ENCODE measurements at regions not wholly inside any gene's neighbourhood (a gene's known extent, or its start where the extent isn't known, plus 50 kb on each side); places are given as distances from the start of the nearest gene placed in this dataset.

- no peak for TF ChIP-seq CTCF (IDR thresholded peaks at IDR 0.05)
- no peak for TF ChIP-seq EZH2 (IDR thresholded peaks at IDR 0.05)
- TF ChIP-seq EZH2phosphoT487 (IDR thresholded peaks at IDR 0.05), result no peak
- no peak overlapping the region for H3K27ac Mint-ChIP-seq
- no peaks in the 10 kb centered on the region for H4K20me1 ChIP-seq (ENCODE audit: low read depth)
- no peaks in the 10 kb centered on the region for H3K27me3 ChIP-seq
- no peak overlapping the region for H3K4me3 ChIP-seq
- no peaks in the 10 kb centered on the region for H3F3A ChIP-seq (ENCODE audit: low read depth)
- no peaks in the 10 kb centered on the region for H3K9me3 ChIP-seq (ENCODE audit: low read depth)
- no peaks in the 10 kb centered on the region for H3K36me3 ChIP-seq
- no peak overlapping the region for H3K27ac ChIP-seq
- no peaks in the 10 kb centered on the region for H3K36me3 Mint-ChIP-seq
- peaks cover 3% of the 10 kb centered on the region for H3K27me3 Mint-ChIP-seq (ENCODE audit: insufficient read depth, low read depth)
- H3K4me3 Mint-ChIP-seq, result no peak overlapping the region
- H2AFZ ChIP-seq (replicated peaks), result peak overlapping the region; percentile 3
- no peak overlapping the region for H3K4me2 ChIP-seq
- H3K4me1 Mint-ChIP-seq, result no peaks in the 10 kb centered on the region
- no peak for DNase-seq (ENCODE audit: low spot score)
- no peaks in the 10 kb centered on the region for H3K79me2 ChIP-seq (ENCODE audit: low read depth)
- H3K4me1 ChIP-seq, result peaks cover 9% of the 10 kb centered on the region
- H3K9me3 Mint-ChIP-seq, result no peaks in the 10 kb centered on the region
- H3K9ac ChIP-seq, result no peak overlapping the region
Observed at GRCh38 chr7:106187613-106188350, 75.7 kb upstream of the SYPL1 start.

- H2AFZ ChIP-seq (replicated peaks), result no peak overlapping the region
- DNase-seq (ENCODE audit: low spot score), result no peak
- H3F3A ChIP-seq (ENCODE audit: low read depth), result no peaks in the 10 kb centered on the region
- Mint-ChIP-seq H3K9me3 (no peaks in the 10 kb centered on the region), H3K27ac (no peak overlapping the region), H3K4me1 (no peaks in the 10 kb centered on the region), H3K36me3 (no peaks in the 10 kb centered on the region), H3K4me3 (no peak overlapping the region), H3K27me3 (ENCODE audit: insufficient read depth, low read depth) (no peaks in the 10 kb centered on the region)
- H3K79me2 ChIP-seq (ENCODE audit: low read depth), result no peaks in the 10 kb centered on the region
- H3K4me1 ChIP-seq, result no peaks in the 10 kb centered on the region
- H3K4me3 ChIP-seq, result no peak overlapping the region
- no peaks in the 10 kb centered on the region for H3K27me3 ChIP-seq
- TF ChIP-seq EZH2phosphoT487 (IDR thresholded peaks at IDR 0.05) (no peak), CTCF (IDR thresholded peaks at IDR 0.05) (no peak), EZH2 (IDR thresholded peaks at IDR 0.05) (no peak)
- H3K9ac ChIP-seq, result no peak overlapping the region
- no peak overlapping the region for H3K4me2 ChIP-seq
- H3K9me3 ChIP-seq (ENCODE audit: low read depth), result no peaks in the 10 kb centered on the region
- no peak overlapping the region for H3K27ac ChIP-seq
- no peaks in the 10 kb centered on the region for H4K20me1 ChIP-seq (ENCODE audit: low read depth)
- no peaks in the 10 kb centered on the region for H3K36me3 ChIP-seq
Observed at GRCh38 chr7:106185719-106186118, 73.6 kb upstream of the SYPL1 start.

GRCh38 chr7:106183952-106184351 lies 71.8 kb upstream of the SYPL1 start:
- Histone ChIP-seq H3K4me2 (no peak overlapping the region), H2AFZ (replicated peaks) (no peak overlapping the region), H3F3A (ENCODE audit: low read depth) (no peaks in the 10 kb centered on the region), H3K4me3 (no peak overlapping the region), H3K79me2 (ENCODE audit: low read depth) (no peaks in the 10 kb centered on the region), H3K27me3 (no peaks in the 10 kb centered on the region), H4K20me1 (ENCODE audit: low read depth) (no peaks in the 10 kb centered on the region), H3K36me3 (no peaks in the 10 kb centered on the region), H3K4me1 (no peaks in the 10 kb centered on the region), H3K27ac (no peak overlapping the region), H3K9ac (no peak overlapping the region), H3K9me3 (ENCODE audit: low read depth) (no peaks in the 10 kb centered on the region)
- Mint-ChIP-seq H3K4me1 (no peaks in the 10 kb centered on the region), H3K27ac (no peak overlapping the region), H3K27me3 (ENCODE audit: insufficient read depth, low read depth) (no peaks in the 10 kb centered on the region), H3K36me3 (no peaks in the 10 kb centered on the region), H3K9me3 (no peaks in the 10 kb centered on the region), H3K4me3 (no peak overlapping the region)
- DNase-seq (ENCODE audit: low spot score), result no peak
- no peak for TF ChIP-seq EZH2phosphoT487 (IDR thresholded peaks at IDR 0.05)
- TF ChIP-seq CTCF (IDR thresholded peaks at IDR 0.05), result no peak
- TF ChIP-seq EZH2 (IDR thresholded peaks at IDR 0.05), result no peak
